ENCODE measurements at regions not wholly inside any gene's neighbourhood (a gene's known extent, or its start where the extent isn't known, plus 50 kb on each side); places are given as distances from the start of the nearest gene placed in this dataset.
"Not testable (repeated sequence)": the region's sequence is repeated elsewhere in the genome, so short reads cannot be mapped to it uniquely, and the experiment has no call there.

- no peaks in the 10 kb centered on the region for H3K36me3 ChIP-seq (ENCODE audit: control insufficient read depth, insufficient read depth, low read length)
- no peak overlapping the region for H3K4me3 ChIP-seq (ENCODE audit: insufficient read depth, low read depth, low read length)
- 77 to 93% methylated on average over 6 of the region's 6 CpGs for WGBS, 2 experiments
- no peaks in the 10 kb centered on the region for H3K4me1 ChIP-seq (ENCODE audit: control insufficient read depth, insufficient read depth, low read length)
- H3K27ac ChIP-seq (ENCODE audit: insufficient read depth, low read depth, low read length, poor library complexity, severe bottlenecking): no peak overlapping the region
- H3K9me3 ChIP-seq (ENCODE audit: control insufficient read depth, low read length): no peaks in the 10 kb centered on the region
- no peaks in the 10 kb centered on the region for H3K27me3 ChIP-seq (ENCODE audit: control insufficient read depth, insufficient read depth, low read length, poor library complexity, severe bottlenecking)
These were observed 109.1 kb upstream of the SCAF8 start for GRCh38 chr6:154624038-154624599.

DNA sequence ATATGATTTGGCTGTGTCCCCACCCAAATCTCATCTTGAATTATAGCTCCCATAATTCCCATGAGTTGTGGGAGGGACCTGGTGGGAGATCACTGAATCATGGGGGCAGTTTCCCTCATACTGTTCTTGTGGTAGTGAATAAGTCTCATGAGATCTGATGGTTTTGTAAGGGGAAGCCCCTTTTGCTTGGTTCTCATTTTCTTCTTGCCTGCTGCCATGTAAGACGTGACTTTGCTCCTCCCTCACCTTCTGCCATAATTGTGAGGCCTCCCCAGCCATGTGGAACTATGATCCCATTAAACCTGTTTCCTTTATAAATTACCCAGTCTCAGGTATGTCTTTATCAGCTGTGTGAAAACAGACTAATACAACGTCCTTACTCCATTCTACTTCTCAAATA lies 108.5 kb upstream of the SCAF8 start:
- 78 to 92% methylated on average over 2 of the region's 2 CpGs for WGBS, 2 experiments
- H3K36me3 ChIP-seq (ENCODE audit: control insufficient read depth, insufficient read depth, low read length); H3K27ac ChIP-seq (ENCODE audit: insufficient read depth, low read depth, low read length, poor library complexity, severe bottlenecking); H3K4me1 ChIP-seq (ENCODE audit: control insufficient read depth, insufficient read depth, low read length); H3K4me3 ChIP-seq (ENCODE audit: insufficient read depth, low read depth, low read length); H3K9me3 ChIP-seq (ENCODE audit: control insufficient read depth, low read length); H3K27me3 ChIP-seq (ENCODE audit: control insufficient read depth, insufficient read depth, low read length, poor library complexity, severe bottlenecking): not testable (repeated sequence)

DNA sequence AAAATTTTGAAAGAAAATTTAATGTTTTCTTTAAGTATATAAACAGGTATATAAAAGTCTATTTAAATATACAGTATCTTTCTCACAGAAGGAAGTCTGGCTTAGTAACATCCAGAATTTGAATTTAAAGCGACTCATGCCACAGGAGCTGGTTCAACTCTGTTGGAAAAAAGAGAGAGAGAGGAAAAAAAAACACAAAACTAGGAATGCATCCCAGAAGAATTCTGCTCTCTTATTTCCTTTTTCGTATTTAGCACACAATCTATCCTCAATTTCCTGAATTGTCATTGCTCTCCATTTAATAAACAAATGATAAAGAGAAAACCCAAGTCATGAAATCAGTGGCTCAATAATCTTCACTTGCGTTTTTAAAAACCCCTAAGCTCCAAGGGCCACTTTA lies 107.5 kb upstream of the SCAF8 start:
- Histone ChIP-seq H3K4me3 (ENCODE audit: insufficient read depth, low read depth, low read length) (no peak overlapping the region), H3K36me3 (ENCODE audit: control insufficient read depth, insufficient read depth, low read length) (no peaks in the 10 kb centered on the region), H3K27ac (ENCODE audit: insufficient read depth, low read depth, low read length, poor library complexity, severe bottlenecking) (no peak overlapping the region), H3K4me1 (ENCODE audit: control insufficient read depth, insufficient read depth, low read length) (no peaks in the 10 kb centered on the region), H3K27me3 (ENCODE audit: control insufficient read depth, insufficient read depth, low read length, poor library complexity, severe bottlenecking) (no peaks in the 10 kb centered on the region), H3K9me3 (ENCODE audit: control insufficient read depth, low read length) (no peaks in the 10 kb centered on the region)
- WGBS, 2 experiments: 92 to 95% methylated on average over 2 to 3 of the region's 3 CpGs

- no peaks in the 10 kb centered on the region for H3K4me1 ChIP-seq (ENCODE audit: control insufficient read depth, insufficient read depth, low read length)
- H3K27ac ChIP-seq (ENCODE audit: insufficient read depth, low read depth, low read length, poor library complexity, severe bottlenecking): no peak overlapping the region
- H3K9me3 ChIP-seq (ENCODE audit: control insufficient read depth, low read length): no peaks in the 10 kb centered on the region
- WGBS, 2 experiments: no CpG with 5 or more reads among the region's 1 CpG
- H3K36me3 ChIP-seq (ENCODE audit: control insufficient read depth, insufficient read depth, low read length): no peaks in the 10 kb centered on the region
- H3K4me3 ChIP-seq (ENCODE audit: insufficient read depth, low read depth, low read length): no peak overlapping the region
- no peaks in the 10 kb centered on the region for H3K27me3 ChIP-seq (ENCODE audit: control insufficient read depth, insufficient read depth, low read length, poor library complexity, severe bottlenecking)
These were observed 104.1 kb upstream of the SCAF8 start for GRCh38 chr6:154629127-154629526.

GRCh38 chr6:154632119-154632518 lies 101.1 kb upstream of the SCAF8 start:
- Histone ChIP-seq H3K27me3 (ENCODE audit: control insufficient read depth, insufficient read depth, low read length, poor library complexity, severe bottlenecking) (no peaks in the 10 kb centered on the region), H3K9me3 (ENCODE audit: control insufficient read depth, low read length) (no peaks in the 10 kb centered on the region), H3K4me1 (ENCODE audit: control insufficient read depth, insufficient read depth, low read length) (no peaks in the 10 kb centered on the region), H3K27ac (ENCODE audit: insufficient read depth, low read depth, low read length, poor library complexity, severe bottlenecking) (no peak overlapping the region), H3K4me3 (ENCODE audit: insufficient read depth, low read depth, low read length) (no peak overlapping the region), H3K36me3 (ENCODE audit: control insufficient read depth, insufficient read depth, low read length) (no peaks in the 10 kb centered on the region)
- WGBS, 2 experiments: 76 to 79% methylated on average over 2 of the region's 2 CpGs

DNA sequence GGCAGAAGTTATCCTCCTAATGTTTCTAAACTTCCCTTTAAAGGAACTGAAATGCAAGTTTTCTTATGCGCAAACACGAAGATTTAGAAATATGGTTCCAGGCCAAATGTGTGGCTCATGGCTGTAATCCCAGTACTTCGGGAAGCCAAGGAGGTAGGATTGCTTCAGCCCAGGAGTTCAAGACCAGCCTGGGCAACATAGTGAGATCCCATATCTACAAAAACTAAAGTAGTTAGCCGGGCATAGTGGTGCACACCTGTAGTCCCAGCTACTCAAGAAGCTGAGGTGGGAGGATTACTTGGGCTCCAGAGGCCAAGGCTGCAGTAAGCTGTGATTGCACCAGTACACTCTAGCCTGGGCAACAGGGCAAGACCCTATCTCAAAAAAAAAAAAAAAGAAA lies 95.8 kb upstream of the SCAF8 start:
- 93 to 96% methylated on average over 4 of the region's 4 CpGs for WGBS, 2 experiments
- Histone ChIP-seq H3K4me1 (ENCODE audit: control insufficient read depth, insufficient read depth, low read length) (no peaks in the 10 kb centered on the region), H3K4me3 (ENCODE audit: insufficient read depth, low read depth, low read length) (no peak overlapping the region), H3K36me3 (ENCODE audit: control insufficient read depth, insufficient read depth, low read length) (no peaks in the 10 kb centered on the region), H3K27me3 (ENCODE audit: control insufficient read depth, insufficient read depth, low read length, poor library complexity, severe bottlenecking) (no peaks in the 10 kb centered on the region), H3K9me3 (ENCODE audit: control insufficient read depth, low read length) (no peaks in the 10 kb centered on the region), H3K27ac (ENCODE audit: insufficient read depth, low read depth, low read length, poor library complexity, severe bottlenecking) (no peak overlapping the region)

DNA sequence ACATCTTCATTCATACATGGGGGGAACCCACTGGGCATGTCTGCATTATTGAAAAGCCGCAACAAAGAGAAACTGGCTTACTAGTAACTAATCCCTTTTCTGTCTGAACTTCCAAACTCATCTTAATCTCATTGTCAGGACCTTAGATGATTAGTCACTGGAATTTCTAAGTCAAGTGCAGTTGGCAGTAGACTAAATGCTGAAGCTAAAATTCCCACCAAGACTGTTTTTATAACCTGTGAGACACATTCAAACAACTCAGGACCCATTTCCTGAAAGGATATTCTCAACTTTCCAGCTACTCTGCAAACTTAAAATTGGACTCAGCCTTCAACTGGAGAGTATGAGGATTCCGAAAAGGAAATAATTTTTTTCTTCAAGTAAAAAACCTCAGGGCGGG lies 94.8 kb upstream of the SCAF8 start:
- H3K27ac ChIP-seq (ENCODE audit: insufficient read depth, low read depth, low read length, poor library complexity, severe bottlenecking): no peak overlapping the region
- no peaks in the 10 kb centered on the region for H3K4me1 ChIP-seq (ENCODE audit: control insufficient read depth, insufficient read depth, low read length)
- no peak overlapping the region for H3K4me3 ChIP-seq (ENCODE audit: insufficient read depth, low read depth, low read length)
- no peaks in the 10 kb centered on the region for H3K9me3 ChIP-seq (ENCODE audit: control insufficient read depth, low read length)
- WGBS, 2 experiments: 97 to 100% methylated on average over 2 to 3 of the region's 3 CpGs
- H3K36me3 ChIP-seq (ENCODE audit: control insufficient read depth, insufficient read depth, low read length): no peaks in the 10 kb centered on the region
- H3K27me3 ChIP-seq (ENCODE audit: control insufficient read depth, insufficient read depth, low read length, poor library complexity, severe bottlenecking): no peaks in the 10 kb centered on the region

- not testable (repeated sequence) for H3K9me3 ChIP-seq (ENCODE audit: control insufficient read depth, low read length); H3K4me3 ChIP-seq (ENCODE audit: insufficient read depth, low read depth, low read length); H3K27ac ChIP-seq (ENCODE audit: insufficient read depth, low read depth, low read length, poor library complexity, severe bottlenecking); H3K4me1 ChIP-seq (ENCODE audit: control insufficient read depth, insufficient read depth, low read length); H3K27me3 ChIP-seq (ENCODE audit: control insufficient read depth, insufficient read depth, low read length, poor library complexity, severe bottlenecking); H3K36me3 ChIP-seq (ENCODE audit: control insufficient read depth, insufficient read depth, low read length)
- 93 to 95% methylated on average over 7 of the region's 7 CpGs for WGBS, 2 experiments
These were observed 94.0 kb upstream of the SCAF8 start for GRCh38 chr6:154639196-154639595.

DNA sequence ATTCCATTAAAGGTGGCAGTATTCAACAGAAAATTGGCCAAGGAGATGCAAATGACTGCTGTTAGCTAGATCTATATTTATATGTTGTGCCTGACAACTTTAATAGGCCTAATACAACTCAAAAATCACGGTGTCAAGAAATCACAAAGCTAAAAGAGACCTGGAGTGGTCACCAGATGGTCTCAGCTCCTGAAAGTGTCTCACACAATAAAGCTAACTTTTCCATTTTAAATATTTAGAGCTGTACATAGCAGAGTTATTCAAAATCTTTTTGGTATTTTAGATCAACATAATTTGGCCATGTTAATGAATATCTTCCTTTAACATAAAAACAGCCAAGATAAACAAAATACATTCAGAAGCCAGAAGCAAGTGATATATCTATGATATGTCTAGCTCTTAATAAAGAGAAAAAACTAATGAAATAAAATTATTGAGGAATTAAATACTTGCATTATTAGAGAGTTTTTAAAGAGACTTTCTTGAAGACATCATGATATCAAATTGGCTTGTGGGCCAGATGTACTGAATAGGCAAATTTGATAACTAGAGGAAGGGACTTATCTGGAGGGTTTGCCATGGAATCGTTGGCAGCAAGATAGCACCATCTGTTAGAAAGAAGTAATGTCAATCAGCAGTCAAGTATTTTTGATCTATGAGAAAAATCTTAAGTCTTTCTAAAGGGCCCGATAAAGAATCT lies 84.9 kb upstream of the SCAF8 start:
- H3K27me3 ChIP-seq (ENCODE audit: control insufficient read depth, insufficient read depth, low read length, poor library complexity, severe bottlenecking): no peaks in the 10 kb centered on the region
- no peak overlapping the region for H3K27ac ChIP-seq (ENCODE audit: insufficient read depth, low read depth, low read length, poor library complexity, severe bottlenecking)
- H3K4me3 ChIP-seq (ENCODE audit: insufficient read depth, low read depth, low read length): no peak overlapping the region
- WGBS, 2 experiments: 94 to 98% methylated on average over 3 of the region's 3 CpGs
- no peaks in the 10 kb centered on the region for H3K9me3 ChIP-seq (ENCODE audit: control insufficient read depth, low read length)
- H3K4me1 ChIP-seq (ENCODE audit: control insufficient read depth, insufficient read depth, low read length): no peaks in the 10 kb centered on the region
- H3K36me3 ChIP-seq (ENCODE audit: control insufficient read depth, insufficient read depth, low read length): no peaks in the 10 kb centered on the region

DNA sequence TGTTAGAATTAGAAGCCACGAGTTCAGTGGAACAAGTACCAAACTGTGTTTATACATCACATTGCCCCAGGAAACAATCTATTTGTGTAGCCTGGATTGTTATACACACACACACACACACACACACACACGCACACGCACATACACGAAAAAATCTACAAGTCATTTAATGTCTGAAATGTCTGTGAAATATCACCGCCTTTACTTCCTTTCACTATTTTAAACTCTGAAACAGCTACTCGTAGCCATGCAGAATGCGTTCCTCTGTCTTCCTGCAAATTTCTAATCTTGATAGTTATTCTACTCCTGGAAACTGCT lies 84.4 kb upstream of the SCAF8 start:
- Histone ChIP-seq H3K4me3 (ENCODE audit: insufficient read depth, low read depth, low read length) (no peak overlapping the region), H3K27ac (ENCODE audit: insufficient read depth, low read depth, low read length, poor library complexity, severe bottlenecking) (no peak overlapping the region), H3K4me1 (ENCODE audit: control insufficient read depth, insufficient read depth, low read length) (no peaks in the 10 kb centered on the region), H3K36me3 (ENCODE audit: control insufficient read depth, insufficient read depth, low read length) (no peaks in the 10 kb centered on the region), H3K27me3 (ENCODE audit: control insufficient read depth, insufficient read depth, low read length, poor library complexity, severe bottlenecking) (no peaks in the 10 kb centered on the region), H3K9me3 (ENCODE audit: control insufficient read depth, low read length) (no peaks in the 10 kb centered on the region)
- 83 to 88% methylated on average over 7 of the region's 7 CpGs for WGBS, 2 experiments

- Histone ChIP-seq H3K9me3 (ENCODE audit: control insufficient read depth, low read length) (no peaks in the 10 kb centered on the region), H3K27me3 (ENCODE audit: control insufficient read depth, insufficient read depth, low read length, poor library complexity, severe bottlenecking) (no peaks in the 10 kb centered on the region), H3K4me3 (ENCODE audit: insufficient read depth, low read depth, low read length) (no peak overlapping the region), H3K27ac (ENCODE audit: insufficient read depth, low read depth, low read length, poor library complexity, severe bottlenecking) (no peak overlapping the region), H3K4me1 (ENCODE audit: control insufficient read depth, insufficient read depth, low read length) (no peaks in the 10 kb centered on the region), H3K36me3 (ENCODE audit: control insufficient read depth, insufficient read depth, low read length) (no peaks in the 10 kb centered on the region)
- 93 to 95% methylated on average over 5 of the region's 5 CpGs for WGBS, 2 experiments
These were observed 83.5 kb upstream of the SCAF8 start for GRCh38 chr6:154649721-154650120.
